Lung (tissue), 11 donors: ENCODE measurements at regions not wholly inside any gene's neighbourhood (a gene's known extent, or its start where the extent isn't known, plus 50 kb on each side); places are given as distances from the start of the nearest gene placed in this dataset.
"Not testable (repeated sequence)": the region's sequence is repeated elsewhere in the genome, so short reads cannot be mapped to it uniquely, and the experiment has no call there.

ENCODE experiments used
- ATAC-seq: fragments of 200-7000 bp; cut with Tn5 transposase; one replicate; pipeline ENCODE4 v1.9.1; 2020; ENCODE audit warnings: moderate number of reproducible peaks; ENCODE audit not compliant: insufficient read depth, low FRiP score
- DNase-seq, 3 donors: peaks; one replicate each; pipeline ENCODE4 v3.0.0-alpha.2; 2013 to 2017
- H3K27ac ChIP-seq, 2 donors: one replicate each; pipeline ENCODE4 v1.5.1; 2013; ENCODE audit warnings: mild to moderate bottlenecking in 2 of 2, moderate library complexity in 2 of 2, control low read depth in 1 of 2, inconsistent platforms in 1 of 2, low read depth in 1 of 2, low read length in 1 of 2
- H3K27me3 ChIP-seq, 3 donors: one replicate each; pipeline ENCODE4 v1.5.1; 2013; ENCODE audit warnings: low read length in 2 of 3; ENCODE audit not compliant: control insufficient read depth in 3 of 3, insufficient read depth in 3 of 3
- H3K36me3 ChIP-seq, 4 donors: one replicate each; pipeline ENCODE4 v1.5.1; 2013; ENCODE audit warnings: low read length in 4 of 4, mild to moderate bottlenecking in 1 of 4, moderate library complexity in 1 of 4; ENCODE audit not compliant: control insufficient read depth in 4 of 4, insufficient read depth in 4 of 4
- H3K4me1 ChIP-seq, 5 donors: one replicate each; pipeline ENCODE4 v1.5.1; 2013; ENCODE audit warnings: low read length in 5 of 5, mild to moderate bottlenecking in 2 of 5, moderate library complexity in 1 of 5; ENCODE audit not compliant: control insufficient read depth in 5 of 5, insufficient read depth in 5 of 5
- H3K4me3 ChIP-seq: one replicate; pipeline ENCODE4 v1.5.1; 2013; ENCODE audit warnings: mild to moderate bottlenecking, control low read depth, moderate library complexity
- H3K9ac ChIP-seq, 2 donors: one replicate each; pipeline ENCODE4 v1.5.1; 2013; ENCODE audit warnings: low read length in 2 of 2, control low read depth in 1 of 2; ENCODE audit not compliant: insufficient read depth in 1 of 2
- H3K9me3 ChIP-seq, 4 donors: one replicate each; pipeline ENCODE4 v1.5.1; 2013; ENCODE audit warnings: low read length in 3 of 4, mild to moderate bottlenecking in 1 of 4, moderate library complexity in 1 of 4; ENCODE audit not compliant: control insufficient read depth in 4 of 4, insufficient read depth in 3 of 4
- CTCF ChIP-seq: IDR thresholded peaks from 2 replicates; pipeline ENCODE4 v1.5.1; 2012; ENCODE audit warnings: mild to moderate bottlenecking; ENCODE audit errors: control extremely low read depth, extremely low read depth
- WGBS, 2 donors: extraction: QIAGEN DNeasy Blood & Tissue Kit; methylation state at CpG; one replicate each; pipeline ENCODE4 v1.1.7; 2013; 5-methylcytosine and 5-hydroxymethylcytosine counted together
- donor health status: control.
- donor health status: control.
- donor health status: Bipolar disorder and iron deficiency.
- donor health status: healthy.
- donor health status: DM: yes; HTN: yes; CAD: no.

GRCh38 chr6:153449279-153449678 is 318.2 kb upstream of the RGS17 start:
- Histone ChIP-seq H3K27me3 (no peaks in the 10 kb centered on the region), H3K9ac (no peak overlapping the region), H3K4me3 (no peak overlapping the region), H3K9me3 (peaks cover 0 to 2% (median 0%) of the 10 kb centered on the region in 4 donors), H3K27ac (no peak overlapping the region), H3K4me1 (no peaks in the 10 kb centered on the region), H3K36me3 (no peaks in the 10 kb centered on the region)
- DNase-seq, result no peak
- no peak for ATAC-seq
- TF ChIP-seq CTCF, result no peak

GRCh38 chr6:153442749-153443148 is 311.7 kb upstream of the RGS17 start:
- not testable (repeated sequence) for DNase-seq, H3K27ac ChIP-seq, H3K4me3 ChIP-seq, H3K9me3 ChIP-seq, ATAC-seq, H3K9ac ChIP-seq, H3K27me3 ChIP-seq, H3K4me1 ChIP-seq, H3K36me3 ChIP-seq
- 68 to 82% methylated on average over 2 of the region's 2 CpGs for WGBS, 2 donors

- TF ChIP-seq CTCF, result no peak
- Histone ChIP-seq H3K4me3 (no peak overlapping the region), H3K36me3 (no peaks in the 10 kb centered on the region), H3K9me3 (no peaks in the 10 kb centered on the region), H3K9ac (no peak overlapping the region), H3K27ac (no peak overlapping the region), H3K4me1 (no peaks in the 10 kb centered on the region), H3K27me3 (no peaks in the 10 kb centered on the region)
- ATAC-seq (no peak), DNase-seq (no peak)
- 24 to 25% methylated on average over 2 of the region's 2 CpGs for WGBS, 2 donors
Measured at GRCh38 chr6:153442096-153442495, 311.0 kb upstream of the RGS17 start.

GRCh38 chr6:153437193-153437592 is 306.1 kb upstream of the RGS17 start:
- ATAC-seq, result no peak
- Histone ChIP-seq H3K4me1 (no peaks in the 10 kb centered on the region), H3K9ac (no peak overlapping the region), H3K27me3 (no peaks in the 10 kb centered on the region), H3K36me3 (no peaks in the 10 kb centered on the region), H3K9me3 (peaks cover 0 to 2% (median 0%) of the 10 kb centered on the region in 4 donors), H3K4me3 (no peak overlapping the region), H3K27ac (no peak overlapping the region)
- WGBS, 2 donors, result 18 to 25% methylated on average over 3 of the region's 3 CpGs
- TF ChIP-seq CTCF, result no peak
- DNase-seq, result no peak
